ENCODE measurements at regions not wholly inside any gene's neighbourhood (a gene's known extent, or its start where the extent isn't known, plus 50 kb on each side); places are given as distances from the start of the nearest gene placed in this dataset.

DNA sequence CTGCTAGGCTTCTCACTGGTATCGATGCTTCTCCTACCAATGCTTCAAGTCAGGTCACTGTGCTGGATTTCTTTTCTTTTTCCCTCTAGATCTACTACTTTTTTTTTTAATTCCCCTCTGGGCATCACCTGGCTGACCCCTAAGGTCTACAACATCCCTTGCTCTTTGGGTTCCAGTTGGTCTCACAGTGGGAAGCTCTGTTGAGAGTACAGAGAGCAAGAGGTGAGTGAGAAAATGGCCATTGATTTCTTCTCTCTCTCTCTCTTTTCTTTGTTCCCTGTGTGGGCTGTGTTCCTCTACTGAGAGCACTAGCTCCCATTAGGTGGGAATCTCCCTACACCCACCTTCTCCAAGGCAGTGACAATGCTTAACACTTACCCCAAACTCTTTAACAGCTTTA is 413.4 kb downstream of the KCNJ2 start:
- no peak overlapping the region for H3K4me3 ChIP-seq (ENCODE audit: low read depth, low read length, poor library complexity, severe bottlenecking)
- POLR2A ChIA-PET (ENCODE audit: low non-redundant PET) = no interaction called here

DNA sequence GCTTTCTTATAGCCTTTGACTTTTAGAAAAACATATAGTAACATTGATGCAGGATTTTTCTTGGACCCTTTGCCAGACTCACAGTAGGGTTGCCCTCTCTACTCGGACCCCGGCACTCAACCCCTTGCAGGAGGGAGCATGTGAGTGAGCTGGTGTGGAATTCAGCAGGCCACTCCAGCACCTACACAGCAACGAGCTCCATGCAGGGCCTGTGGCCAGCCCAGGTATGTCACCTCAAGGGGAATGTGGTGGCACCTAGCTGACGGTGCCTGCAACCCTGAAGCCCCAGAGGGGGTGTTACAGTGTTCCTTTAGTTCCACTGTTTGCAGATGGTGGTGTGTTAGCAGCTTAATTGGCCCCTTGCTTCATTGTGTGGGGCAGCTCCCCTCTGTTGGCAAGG is 414.9 kb downstream of the KCNJ2 start:
- BruUV-seq (replicated peaks) = no TSS peak
- CTCF ChIA-PET = no interaction called here
- intact Hi-C loops (cut with micrococcal nuclease; ENCODE audit: unreplicated experiment) = no loop called here
- DNase-seq (ENCODE audit: low spot score) = no peak
- Histone ChIP-seq H3K4me1 (ENCODE audit: insufficient read depth, low read length, poor library complexity, severe bottlenecking) (no peaks in the 10 kb centered on the region), H3K27me3 (replicated peaks; ENCODE audit: insufficient read depth, low read depth, low read length, poor library complexity) (no peaks in the 10 kb centered on the region), H3K4me3 (ENCODE audit: low read depth, low read length, poor library complexity, severe bottlenecking) (no peak overlapping the region), H3K27ac (ENCODE audit: low read depth, low read length, poor library complexity, severe bottlenecking) (no peak overlapping the region), H3K36me3 (ENCODE audit: insufficient read depth, low read length, poor library complexity, severe bottlenecking) (no peaks in the 10 kb centered on the region), H3K9me3 (ENCODE audit: low read depth, low read length, poor library complexity, severe bottlenecking) (no peaks in the 10 kb centered on the region)
- POLR2A ChIA-PET (ENCODE audit: low non-redundant PET) = no interaction called here
- TF ChIP-seq, protein P1, sequence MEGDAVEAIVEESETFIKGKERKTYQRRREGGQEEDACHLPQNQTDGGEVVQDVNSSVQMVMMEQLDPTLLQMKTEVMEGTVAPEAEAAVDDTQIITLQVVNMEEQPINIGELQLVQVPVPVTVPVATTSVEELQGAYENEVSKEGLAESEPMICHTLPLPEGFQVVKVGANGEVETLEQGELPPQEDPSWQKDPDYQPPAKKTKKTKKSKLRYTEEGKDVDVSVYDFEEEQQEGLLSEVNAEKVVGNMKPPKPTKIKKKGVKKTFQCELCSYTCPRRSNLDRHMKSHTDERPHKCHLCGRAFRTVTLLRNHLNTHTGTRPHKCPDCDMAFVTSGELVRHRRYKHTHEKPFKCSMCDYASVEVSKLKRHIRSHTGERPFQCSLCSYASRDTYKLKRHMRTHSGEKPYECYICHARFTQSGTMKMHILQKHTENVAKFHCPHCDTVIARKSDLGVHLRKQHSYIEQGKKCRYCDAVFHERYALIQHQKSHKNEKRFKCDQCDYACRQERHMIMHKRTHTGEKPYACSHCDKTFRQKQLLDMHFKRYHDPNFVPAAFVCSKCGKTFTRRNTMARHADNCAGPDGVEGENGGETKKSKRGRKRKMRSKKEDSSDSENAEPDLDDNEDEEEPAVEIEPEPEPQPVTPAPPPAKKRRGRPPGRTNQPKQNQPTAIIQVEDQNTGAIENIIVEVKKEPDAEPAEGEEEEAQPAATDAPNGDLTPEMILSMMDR (conservative IDR thresholded peaks at IDR 0.05; ENCODE audit: low read depth, low read length) = no peak
- TF ChIP-seq EZH2 (IDR thresholded peaks at IDR 0.05; ENCODE audit: borderline replicate concordance, low read depth, low read length, poor library complexity, severe bottlenecking) = no peak

More for the DNA sequence above, 413.4 kb downstream of the KCNJ2 start:
- H3K9me3 ChIP-seq (ENCODE audit: low read depth, low read length, poor library complexity, severe bottlenecking) = no peaks in the 10 kb centered on the region
- no peaks in the 10 kb centered on the region for H3K36me3 ChIP-seq (ENCODE audit: insufficient read depth, low read length, poor library complexity, severe bottlenecking)
- CTCF ChIA-PET = no interaction called here
- H3K4me1 ChIP-seq (ENCODE audit: insufficient read depth, low read length, poor library complexity, severe bottlenecking) = no peaks in the 10 kb centered on the region
- no TSS peak for BruUV-seq (replicated peaks)
- H3K27me3 ChIP-seq (replicated peaks; ENCODE audit: insufficient read depth, low read depth, low read length, poor library complexity) = no peaks in the 10 kb centered on the region
- intact Hi-C loops (cut with micrococcal nuclease; ENCODE audit: unreplicated experiment) = no loop called here
- TF ChIP-seq, protein P1 (conservative IDR thresholded peaks at IDR 0.05; ENCODE audit: low read depth, low read length) = no peak
- no peak for TF ChIP-seq EZH2 (IDR thresholded peaks at IDR 0.05; ENCODE audit: borderline replicate concordance, low read depth, low read length, poor library complexity, severe bottlenecking)
- DNase-seq (ENCODE audit: low spot score) = no peak
- no peak overlapping the region for H3K27ac ChIP-seq (ENCODE audit: low read depth, low read length, poor library complexity, severe bottlenecking)

DNA sequence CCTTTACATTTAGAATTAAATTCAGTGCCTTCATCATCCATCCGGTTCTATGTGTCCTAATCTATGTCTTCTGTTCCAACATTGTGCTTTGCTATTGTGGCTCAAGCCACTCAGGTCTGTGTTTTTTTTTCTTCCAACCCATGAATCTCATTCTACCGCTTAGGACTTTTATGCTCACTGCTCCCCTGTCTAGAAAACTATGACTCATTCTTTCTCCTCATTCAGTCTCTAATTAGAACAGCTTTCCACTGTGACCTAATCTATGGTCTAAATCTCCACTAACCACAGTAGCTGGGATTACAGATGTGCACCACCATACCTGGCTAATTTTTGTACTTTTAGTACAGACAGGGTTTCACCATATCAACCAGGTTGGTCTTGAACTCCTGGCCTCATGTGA is 418.7 kb downstream of the KCNJ2 start:
- no TSS peak for BruUV-seq (replicated peaks)
- POLR2A ChIA-PET (ENCODE audit: low non-redundant PET) = no interaction called here
- H3K4me1 ChIP-seq (ENCODE audit: insufficient read depth, low read length, poor library complexity, severe bottlenecking) = no peaks in the 10 kb centered on the region
- intact Hi-C loops (cut with micrococcal nuclease; ENCODE audit: unreplicated experiment) = no loop called here
- TF ChIP-seq EZH2 (IDR thresholded peaks at IDR 0.05; ENCODE audit: borderline replicate concordance, low read depth, low read length, poor library complexity, severe bottlenecking) = no peak
- TF ChIP-seq, protein P1 (conservative IDR thresholded peaks at IDR 0.05; ENCODE audit: low read depth, low read length) = no peak
- CTCF ChIA-PET = no interaction called here
- H3K27ac ChIP-seq (ENCODE audit: low read depth, low read length, poor library complexity, severe bottlenecking) = no peak overlapping the region
- H3K27me3 ChIP-seq (replicated peaks; ENCODE audit: insufficient read depth, low read depth, low read length, poor library complexity) = no peaks in the 10 kb centered on the region
- H3K36me3 ChIP-seq (ENCODE audit: insufficient read depth, low read length, poor library complexity, severe bottlenecking) = no peaks in the 10 kb centered on the region
- H3K9me3 ChIP-seq (ENCODE audit: low read depth, low read length, poor library complexity, severe bottlenecking) = no peaks in the 10 kb centered on the region
- peak; percentile 4 for DNase-seq (ENCODE audit: low spot score)
- H3K4me3 ChIP-seq (ENCODE audit: low read depth, low read length, poor library complexity, severe bottlenecking) = no peak overlapping the region
